ENCODE measurements at regions not wholly inside any gene's neighbourhood (a gene's known extent, or its start where the extent isn't known, plus 50 kb on each side); places are given as distances from the start of the nearest gene placed in this dataset.
"Not testable (repeated sequence)": the region's sequence is repeated elsewhere in the genome, so short reads cannot be mapped to it uniquely, and the experiment has no call there.

DNA sequence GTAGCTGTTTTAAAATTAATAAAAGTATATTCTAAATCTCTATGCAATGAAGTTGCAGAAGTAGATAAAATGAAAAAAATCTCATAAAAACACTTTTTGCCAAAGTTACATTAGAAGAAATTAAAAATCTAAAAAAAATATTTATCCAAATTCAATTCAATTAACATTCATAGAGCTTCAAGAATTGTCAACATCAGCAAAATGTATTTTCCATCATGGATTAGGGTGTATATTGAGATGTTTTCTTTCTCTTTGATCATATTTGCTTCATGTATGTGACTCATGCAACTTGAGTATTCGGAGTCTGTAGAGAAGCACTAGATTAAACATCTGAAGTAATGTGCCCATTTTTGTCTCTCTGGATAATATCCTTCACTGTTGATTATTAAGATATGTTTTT lies 415.3 kb upstream of the FAM174A start:
- Histone ChIP-seq H3K27me3 (ENCODE audit: control insufficient read depth, insufficient read depth, low read length) (no peaks in the 10 kb centered on the region), H3K36me3 (ENCODE audit: control insufficient read depth, low read depth, low read length) (no peaks in the 10 kb centered on the region), H3K9me3 (ENCODE audit: control insufficient read depth, low read depth, low read length) (no peaks in the 10 kb centered on the region), H3K4me1 (ENCODE audit: control insufficient read depth, low read depth, low read length) (peaks cover 5% of the 10 kb centered on the region), H3K4me3 (ENCODE audit: low read length) (no peak overlapping the region), H3K9ac (ENCODE audit: low read length) (no peak overlapping the region), H3K27ac (ENCODE audit: low read length) (no peak overlapping the region)

GRCh38 chr5:100110497-100110896 lies 424.7 kb upstream of the FAM174A start:
- Histone ChIP-seq H3K36me3 (ENCODE audit: control insufficient read depth, low read depth, low read length) (no peaks in the 10 kb centered on the region), H3K4me1 (ENCODE audit: control insufficient read depth, low read depth, low read length) (no peaks in the 10 kb centered on the region)

DNA sequence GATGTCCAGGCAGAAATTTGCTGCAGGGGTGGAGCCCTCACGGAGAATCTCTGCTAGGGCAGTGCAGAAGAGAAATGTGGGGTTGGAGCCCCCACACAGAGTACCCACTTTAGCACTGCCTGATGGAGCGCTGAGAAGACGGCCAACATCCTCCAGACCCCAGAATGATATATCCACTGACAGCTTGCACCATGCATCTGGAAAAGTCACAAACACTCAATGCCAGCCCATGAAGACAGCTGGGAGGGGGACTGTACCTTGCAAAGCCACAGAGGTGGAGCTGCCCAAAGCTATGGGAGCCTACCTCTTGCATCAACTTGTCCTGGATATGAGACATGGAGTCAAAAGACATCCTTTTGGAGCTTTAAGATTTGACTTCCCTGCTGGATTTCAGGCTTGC lies 426.3 kb upstream of the FAM174A start:
- no peak overlapping the region for H3K4me3 ChIP-seq (ENCODE audit: low read length)
- H3K27ac ChIP-seq (ENCODE audit: low read length), result no peak overlapping the region
- H3K27me3 ChIP-seq (ENCODE audit: control insufficient read depth, insufficient read depth, low read length), result no peaks in the 10 kb centered on the region
- peaks cover 8% of the 10 kb centered on the region for H3K9me3 ChIP-seq (ENCODE audit: control insufficient read depth, low read depth, low read length)
- H3K9ac ChIP-seq (ENCODE audit: low read length), result no peak overlapping the region
- no peaks in the 10 kb centered on the region for H3K36me3 ChIP-seq (ENCODE audit: control insufficient read depth, low read depth, low read length)
- H3K4me1 ChIP-seq (ENCODE audit: control insufficient read depth, low read depth, low read length), result no peaks in the 10 kb centered on the region

More at GRCh38 chr5:100110497-100110896, 424.7 kb upstream of the FAM174A start:
- H3K9ac ChIP-seq (ENCODE audit: low read length), result no peak overlapping the region
- no peak overlapping the region for H3K27ac ChIP-seq (ENCODE audit: low read length)
- peaks cover 8% of the 10 kb centered on the region for H3K9me3 ChIP-seq (ENCODE audit: control insufficient read depth, low read depth, low read length)
- no peak overlapping the region for H3K4me3 ChIP-seq (ENCODE audit: low read length)
- H3K27me3 ChIP-seq (ENCODE audit: control insufficient read depth, insufficient read depth, low read length), result no peaks in the 10 kb centered on the region

GRCh38 chr5:100103592-100104119 lies 431.5 kb upstream of the FAM174A start:
- not testable (repeated sequence) for H3K4me3 ChIP-seq (ENCODE audit: low read length); H3K9ac ChIP-seq (ENCODE audit: low read length); H3K27ac ChIP-seq (ENCODE audit: low read length); H3K36me3 ChIP-seq (ENCODE audit: control insufficient read depth, low read depth, low read length); H3K4me1 ChIP-seq (ENCODE audit: control insufficient read depth, low read depth, low read length); H3K27me3 ChIP-seq (ENCODE audit: control insufficient read depth, insufficient read depth, low read length); H3K9me3 ChIP-seq (ENCODE audit: control insufficient read depth, low read depth, low read length)

DNA sequence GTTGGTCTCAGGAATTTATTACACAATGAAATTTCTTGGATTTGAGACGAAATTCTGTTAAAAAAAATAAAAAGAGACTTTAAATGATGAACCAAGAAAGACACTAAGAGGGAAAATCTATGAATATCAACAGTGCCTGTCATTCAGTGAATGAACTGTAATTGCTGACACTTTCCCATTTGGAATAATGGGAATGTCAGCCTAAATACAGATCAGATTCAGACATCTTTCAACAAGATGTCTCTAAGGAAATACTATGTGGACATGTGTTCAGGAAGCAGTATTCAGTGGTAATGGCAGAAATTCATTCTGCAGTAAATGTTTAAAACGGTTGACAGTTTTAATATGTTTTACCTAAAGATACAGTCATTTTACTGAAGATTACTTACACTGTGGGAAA lies 433.7 kb upstream of the FAM174A start:
- H3K27me3 ChIP-seq (ENCODE audit: control insufficient read depth, insufficient read depth, low read length); H3K27ac ChIP-seq (ENCODE audit: low read length); H3K9me3 ChIP-seq (ENCODE audit: control insufficient read depth, low read depth, low read length): not testable (repeated sequence)

DNA sequence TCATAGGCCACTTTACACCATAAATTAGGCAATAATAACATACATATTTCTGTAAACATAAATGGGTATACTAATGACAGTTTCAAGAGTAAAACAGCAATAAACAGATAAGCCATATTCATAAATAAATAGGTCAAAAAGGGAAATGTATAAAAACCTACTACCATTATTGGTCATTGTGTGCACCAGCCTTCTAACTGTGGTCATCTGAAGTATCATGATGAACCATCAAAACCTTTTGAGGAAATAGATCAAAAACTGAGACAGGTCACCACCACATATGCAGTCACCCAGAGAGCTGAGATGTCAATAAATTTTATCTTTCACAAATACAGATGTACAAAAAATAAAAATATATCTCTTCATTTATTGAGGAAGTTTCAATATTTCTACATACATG lies 438.8 kb upstream of the FAM174A start:
- not testable (repeated sequence) for H3K9ac ChIP-seq (ENCODE audit: low read length); H3K4me3 ChIP-seq (ENCODE audit: low read length); H3K4me1 ChIP-seq (ENCODE audit: control insufficient read depth, low read depth, low read length); H3K27me3 ChIP-seq (ENCODE audit: control insufficient read depth, insufficient read depth, low read length); H3K9me3 ChIP-seq (ENCODE audit: control insufficient read depth, low read depth, low read length); H3K36me3 ChIP-seq (ENCODE audit: control insufficient read depth, low read depth, low read length); H3K27ac ChIP-seq (ENCODE audit: low read length)

More for the DNA sequence above, 433.7 kb upstream of the FAM174A start:
- H3K4me1 ChIP-seq (ENCODE audit: control insufficient read depth, low read depth, low read length); H3K9ac ChIP-seq (ENCODE audit: low read length); H3K36me3 ChIP-seq (ENCODE audit: control insufficient read depth, low read depth, low read length); H3K4me3 ChIP-seq (ENCODE audit: low read length): not testable (repeated sequence)

DNA sequence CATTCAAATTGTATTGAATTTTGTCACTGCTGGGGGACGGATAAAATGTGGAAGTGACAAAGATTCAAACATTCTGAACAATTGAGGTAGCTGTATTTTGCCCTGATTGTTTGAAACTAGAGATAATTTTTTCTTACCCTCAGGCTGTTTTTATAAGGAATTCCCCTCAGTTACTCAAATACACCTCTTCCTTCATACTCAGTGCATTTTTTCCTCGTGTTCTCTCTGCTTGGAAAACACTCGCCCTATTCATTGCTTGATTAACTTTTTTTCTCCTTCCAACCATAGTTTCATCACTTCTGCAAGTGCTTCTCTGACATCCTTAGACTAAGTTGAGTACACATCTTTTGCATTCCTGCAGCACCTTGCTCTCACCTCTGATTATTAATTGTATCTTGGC lies 454.5 kb upstream of the FAM174A start:
- not testable (repeated sequence) for H3K4me1 ChIP-seq (ENCODE audit: control insufficient read depth, low read depth, low read length); H3K27ac ChIP-seq (ENCODE audit: low read length); H3K36me3 ChIP-seq (ENCODE audit: control insufficient read depth, low read depth, low read length); H3K27me3 ChIP-seq (ENCODE audit: control insufficient read depth, insufficient read depth, low read length); H3K4me3 ChIP-seq (ENCODE audit: low read length); H3K9ac ChIP-seq (ENCODE audit: low read length); H3K9me3 ChIP-seq (ENCODE audit: control insufficient read depth, low read depth, low read length)

- not testable (repeated sequence) for H3K4me3 ChIP-seq (ENCODE audit: low read length); H3K9me3 ChIP-seq (ENCODE audit: control insufficient read depth, low read depth, low read length); H3K27me3 ChIP-seq (ENCODE audit: control insufficient read depth, insufficient read depth, low read length); H3K9ac ChIP-seq (ENCODE audit: low read length); H3K27ac ChIP-seq (ENCODE audit: low read length); H3K36me3 ChIP-seq (ENCODE audit: control insufficient read depth, low read depth, low read length); H3K4me1 ChIP-seq (ENCODE audit: control insufficient read depth, low read depth, low read length)
These were observed 456.0 kb upstream of the FAM174A start for GRCh38 chr5:100079163-100079562.

DNA sequence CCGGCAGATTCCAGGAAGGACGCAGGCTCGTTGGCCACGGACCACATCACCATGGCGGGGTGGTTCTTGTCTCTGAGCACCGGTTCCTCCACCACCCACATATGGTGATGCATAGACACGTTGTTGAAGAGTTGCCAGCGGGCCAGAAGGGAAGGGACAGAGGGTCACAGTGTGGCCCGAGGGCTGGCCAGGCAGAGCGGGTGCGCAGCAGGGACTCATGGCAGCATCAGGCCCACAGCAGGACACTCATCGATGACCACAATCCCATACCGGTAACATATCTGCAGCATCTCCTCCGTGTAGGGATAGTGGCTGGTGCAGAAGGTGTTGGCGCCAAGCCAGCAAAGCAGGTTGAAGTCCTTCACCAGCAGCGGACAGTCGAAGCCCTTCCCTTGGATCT lies 469.2 kb upstream of the FAM174A start:
- H3K27ac ChIP-seq (ENCODE audit: low read length); H3K36me3 ChIP-seq (ENCODE audit: control insufficient read depth, low read depth, low read length); H3K4me3 ChIP-seq (ENCODE audit: low read length); H3K9ac ChIP-seq (ENCODE audit: low read length); H3K9me3 ChIP-seq (ENCODE audit: control insufficient read depth, low read depth, low read length); H3K4me1 ChIP-seq (ENCODE audit: control insufficient read depth, low read depth, low read length); H3K27me3 ChIP-seq (ENCODE audit: control insufficient read depth, insufficient read depth, low read length): not testable (repeated sequence)

- no peak overlapping the region for H3K9ac ChIP-seq (ENCODE audit: low read length)
- H3K4me3 ChIP-seq (ENCODE audit: low read length), result no peak overlapping the region
- H3K27me3 ChIP-seq (ENCODE audit: control insufficient read depth, insufficient read depth, low read length), result no peaks in the 10 kb centered on the region
- no peaks in the 10 kb centered on the region for H3K36me3 ChIP-seq (ENCODE audit: control insufficient read depth, low read depth, low read length)
- no peaks in the 10 kb centered on the region for H3K9me3 ChIP-seq (ENCODE audit: control insufficient read depth, low read depth, low read length)
- no peaks in the 10 kb centered on the region for H3K4me1 ChIP-seq (ENCODE audit: control insufficient read depth, low read depth, low read length)
- H3K27ac ChIP-seq (ENCODE audit: low read length), result no peak overlapping the region
These were observed 491.7 kb upstream of the FAM174A start for GRCh38 chr5:100043475-100043874.

GRCh38 chr5:100026606-100027005 lies 508.6 kb upstream of the FAM174A start:
- H3K4me3 ChIP-seq (ENCODE audit: low read length), result no peak overlapping the region
- no peaks in the 10 kb centered on the region for H3K4me1 ChIP-seq (ENCODE audit: control insufficient read depth, low read depth, low read length)
- no peaks in the 10 kb centered on the region for H3K9me3 ChIP-seq (ENCODE audit: control insufficient read depth, low read depth, low read length)
- no peaks in the 10 kb centered on the region for H3K36me3 ChIP-seq (ENCODE audit: control insufficient read depth, low read depth, low read length)
- H3K27me3 ChIP-seq (ENCODE audit: control insufficient read depth, insufficient read depth, low read length), result no peaks in the 10 kb centered on the region
- H3K9ac ChIP-seq (ENCODE audit: low read length), result no peak overlapping the region
- no peak overlapping the region for H3K27ac ChIP-seq (ENCODE audit: low read length)

DNA sequence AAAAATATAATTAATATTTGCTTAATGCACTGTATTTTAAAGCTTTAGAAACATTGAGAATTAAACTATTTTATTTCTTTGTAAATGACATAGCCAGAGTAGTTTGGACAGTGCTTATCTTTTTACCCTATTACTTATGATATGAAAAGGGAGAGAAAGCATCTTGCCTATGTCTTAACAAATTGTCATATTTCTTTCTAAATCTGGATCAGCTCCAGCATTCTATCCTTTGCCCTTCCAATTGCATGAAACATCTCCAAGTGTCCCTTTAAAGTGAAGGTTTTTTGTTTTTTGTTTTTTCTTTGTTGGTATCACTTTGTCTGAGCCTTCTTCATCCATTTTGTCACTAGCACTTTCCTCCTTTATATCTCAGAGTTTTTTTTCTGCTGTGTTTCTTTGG lies 511.6 kb upstream of the FAM174A start:
- Histone ChIP-seq H3K27ac (ENCODE audit: low read length) (no peak overlapping the region), H3K9ac (ENCODE audit: low read length) (no peak overlapping the region), H3K4me3 (ENCODE audit: low read length) (no peak overlapping the region), H3K27me3 (ENCODE audit: control insufficient read depth, insufficient read depth, low read length) (no peaks in the 10 kb centered on the region), H3K9me3 (ENCODE audit: control insufficient read depth, low read depth, low read length) (no peaks in the 10 kb centered on the region), H3K4me1 (ENCODE audit: control insufficient read depth, low read depth, low read length) (no peaks in the 10 kb centered on the region), H3K36me3 (ENCODE audit: control insufficient read depth, low read depth, low read length) (no peaks in the 10 kb centered on the region)

All from iPS-18a (cell line).